Endometrial microvascular endothelial cells (primary cell): ENCODE measurements at regions not wholly inside any gene's neighbourhood (a gene's known extent, or its start where the extent isn't known, plus 50 kb on each side); places are given as distances from the start of the nearest gene placed in this dataset.

ENCODE experiments used
- in situ Hi-C: cut with HindIII; loops from 2 replicates; pipeline ENCODE4 v1.10.0; 2017; ENCODE audit warnings: low sequenced_read_pairs, low pct_unique_long_range_greater_than_20kb; ENCODE audit errors: inconsistent ontology term

DNA sequence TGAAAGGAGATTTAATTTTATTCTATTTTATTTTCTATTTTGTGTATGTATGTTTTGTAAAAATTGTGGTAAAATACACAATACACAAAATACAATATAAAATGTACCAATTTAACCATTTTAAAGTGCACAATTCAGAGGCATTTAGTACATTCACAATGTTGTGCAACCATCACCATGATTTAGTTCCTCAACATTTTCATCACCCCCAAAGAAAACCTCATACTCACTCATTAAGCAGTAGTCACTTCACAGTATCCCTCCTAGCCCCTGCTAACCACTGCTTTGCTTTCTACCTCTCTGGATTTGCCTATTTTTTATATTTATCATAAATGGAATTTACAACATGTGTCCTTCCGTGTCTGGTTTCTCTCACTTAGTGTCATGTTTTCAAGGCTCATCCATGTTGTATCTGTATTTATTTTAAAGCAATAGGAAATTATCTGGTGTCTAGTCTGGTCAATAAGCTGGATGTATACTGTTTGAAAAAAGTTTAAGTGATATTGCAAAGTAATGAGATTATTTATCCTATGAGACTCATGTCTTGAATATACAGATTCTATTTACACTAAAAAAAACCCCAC is 77.9 kb upstream of the GLS start:
- in situ Hi-C loops = loop anchor here (5.0 kb wide), 1 partner anchor 85 kb away; no protein-coding TSS in a partner anchor

DNA sequence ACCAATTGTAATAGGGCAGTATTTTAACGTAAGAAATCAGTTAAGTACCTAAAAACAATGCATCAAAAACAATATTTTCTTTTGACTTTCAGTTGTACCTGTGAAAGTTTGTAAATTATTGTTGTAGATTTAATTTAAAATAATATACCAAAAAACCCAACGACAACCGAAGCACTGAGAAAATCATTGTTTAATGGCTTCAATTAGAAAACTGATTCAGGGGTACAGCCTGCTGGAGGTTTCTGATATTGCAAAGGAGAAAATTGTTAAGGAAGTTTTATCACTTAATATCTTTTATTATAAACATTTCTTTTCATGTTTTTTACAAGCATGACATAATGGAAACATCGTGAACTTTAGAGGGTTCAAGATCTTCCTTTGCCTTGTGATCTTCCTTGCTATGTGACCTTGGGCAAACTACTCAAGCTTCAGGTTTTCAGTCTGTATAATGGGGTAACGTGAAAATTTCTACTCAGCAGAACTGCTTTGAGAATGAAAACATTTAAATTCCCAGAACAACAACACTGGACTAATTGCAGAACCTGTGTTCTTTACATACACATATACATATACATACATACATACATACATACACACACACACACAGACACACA is 76.3 kb upstream of the GLS start:
- in situ Hi-C loops = loop anchor here (5.0 kb wide), 1 partner anchor 87 kb away; no protein-coding TSS in a partner anchor

DNA sequence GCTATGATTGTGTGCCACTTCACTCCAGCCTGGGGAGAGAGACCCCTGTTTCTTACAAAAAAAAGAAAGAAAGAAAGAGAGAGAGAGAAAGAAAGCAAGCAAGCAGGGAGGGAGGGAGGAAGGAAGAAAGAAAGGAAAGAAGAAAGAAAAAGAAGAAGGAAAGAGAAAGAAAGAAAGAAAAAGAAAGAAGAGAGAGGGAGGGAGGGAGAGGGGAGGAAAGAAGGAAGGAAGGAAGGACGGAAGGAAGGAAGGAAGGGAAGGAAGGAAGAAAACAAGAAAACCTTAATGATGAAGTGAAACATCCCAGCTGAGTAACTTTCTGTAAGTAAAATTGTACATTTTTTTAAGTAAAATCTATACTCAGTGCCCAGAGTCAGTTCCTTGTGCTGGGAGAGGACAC is 75.5 kb upstream of the GLS start:
- in situ Hi-C loops = no loop called here

DNA sequence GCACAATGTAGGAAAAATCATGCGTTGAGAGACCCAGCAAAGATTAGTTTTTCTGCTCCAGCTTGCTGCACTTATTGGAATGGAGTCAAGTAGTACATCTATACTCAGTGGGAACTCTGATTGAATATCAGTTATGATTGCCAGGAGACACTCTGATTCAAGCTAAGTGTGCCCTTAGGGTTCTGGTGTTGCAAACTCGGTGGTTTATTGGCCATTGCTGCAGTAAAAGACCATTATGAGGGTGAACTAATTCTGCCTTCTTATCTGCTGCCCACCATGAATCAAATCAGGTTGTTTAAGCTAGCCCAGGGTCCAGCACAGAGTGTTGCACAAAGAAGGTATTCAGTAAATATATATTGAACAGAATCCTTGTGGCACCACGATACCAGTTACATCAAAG is 74.8 kb upstream of the GLS start:
- in situ Hi-C loops = no loop called here

DNA sequence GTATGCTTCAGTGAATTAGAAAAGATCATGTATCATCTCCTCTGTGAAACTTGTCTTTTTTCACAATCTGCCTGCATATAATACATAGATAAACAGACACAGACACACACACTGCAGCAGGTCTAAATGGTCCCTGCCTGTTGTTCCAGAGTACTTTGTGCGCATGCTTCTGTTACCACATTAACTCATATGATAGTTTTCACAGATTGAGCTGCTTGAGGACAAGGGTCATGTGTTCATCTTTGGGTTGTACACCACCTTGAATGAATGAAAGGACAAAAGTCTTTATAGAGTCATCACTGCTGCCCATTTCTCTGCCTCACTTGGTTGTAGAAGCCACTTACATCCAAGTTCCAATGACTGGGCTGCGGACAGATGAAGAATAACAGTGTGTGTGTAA is 72.7 kb upstream of the GLS start:
- in situ Hi-C loops = no loop called here

DNA sequence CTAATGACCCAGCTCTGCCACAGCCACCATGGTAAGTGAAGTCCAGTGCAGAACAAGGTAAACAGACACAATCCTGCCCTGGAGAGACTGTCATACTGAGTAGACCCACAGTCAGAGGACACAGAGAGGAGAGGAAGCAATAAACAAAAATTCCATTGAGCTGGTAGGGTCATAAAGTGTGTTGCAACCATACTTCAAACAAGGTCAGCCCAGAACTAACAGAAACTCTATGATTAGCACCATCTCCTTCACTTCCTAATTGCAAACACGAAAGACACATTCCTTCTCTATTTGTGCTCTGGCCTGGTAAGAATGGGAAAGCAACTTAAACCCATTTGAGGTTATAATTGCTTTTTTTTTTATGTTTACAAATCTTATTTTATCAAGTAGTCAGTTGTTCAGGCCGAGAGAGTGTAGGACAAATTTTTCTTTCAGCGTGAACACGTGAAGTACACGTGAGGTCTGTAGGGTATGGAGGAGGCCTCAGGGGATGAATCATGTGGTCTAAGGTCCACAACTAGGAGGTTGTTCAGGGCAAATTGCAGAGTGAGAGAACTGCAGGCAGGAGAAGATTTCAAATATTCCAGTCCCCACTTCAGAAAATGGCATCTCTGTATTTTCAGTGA is 71.4 kb upstream of the GLS start:
- in situ Hi-C loops = no loop called here

DNA sequence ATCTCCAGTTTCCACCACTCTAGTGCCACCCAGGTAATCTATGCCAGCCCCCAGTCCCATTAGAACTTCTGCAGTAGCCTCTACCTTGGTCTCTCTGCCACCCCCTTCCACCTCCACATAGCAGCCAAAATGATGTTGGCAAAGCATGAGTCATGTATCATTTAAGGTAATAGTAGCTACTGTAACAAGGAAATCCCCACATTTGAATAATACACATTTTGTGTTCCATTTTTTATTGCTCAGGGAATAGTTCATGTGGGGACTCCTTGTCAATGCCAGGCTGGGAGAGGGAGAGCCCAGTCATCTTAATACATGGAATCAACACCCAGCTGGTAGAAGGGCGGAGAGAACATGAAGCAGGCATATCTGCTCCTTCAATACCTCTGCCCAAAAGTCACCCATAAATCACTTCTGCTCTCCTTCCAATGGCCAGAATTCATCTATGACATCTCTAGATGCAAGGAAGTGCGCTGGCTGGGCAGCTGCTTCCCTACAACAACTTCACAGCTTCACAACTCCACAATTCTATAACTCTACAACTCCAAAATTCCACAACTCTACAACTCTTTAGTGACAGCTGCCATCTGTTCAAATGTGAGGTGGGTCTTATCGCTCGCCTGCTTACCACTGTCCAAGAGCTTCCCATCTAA is 70.6 kb upstream of the GLS start:
- in situ Hi-C loops = no loop called here

DNA sequence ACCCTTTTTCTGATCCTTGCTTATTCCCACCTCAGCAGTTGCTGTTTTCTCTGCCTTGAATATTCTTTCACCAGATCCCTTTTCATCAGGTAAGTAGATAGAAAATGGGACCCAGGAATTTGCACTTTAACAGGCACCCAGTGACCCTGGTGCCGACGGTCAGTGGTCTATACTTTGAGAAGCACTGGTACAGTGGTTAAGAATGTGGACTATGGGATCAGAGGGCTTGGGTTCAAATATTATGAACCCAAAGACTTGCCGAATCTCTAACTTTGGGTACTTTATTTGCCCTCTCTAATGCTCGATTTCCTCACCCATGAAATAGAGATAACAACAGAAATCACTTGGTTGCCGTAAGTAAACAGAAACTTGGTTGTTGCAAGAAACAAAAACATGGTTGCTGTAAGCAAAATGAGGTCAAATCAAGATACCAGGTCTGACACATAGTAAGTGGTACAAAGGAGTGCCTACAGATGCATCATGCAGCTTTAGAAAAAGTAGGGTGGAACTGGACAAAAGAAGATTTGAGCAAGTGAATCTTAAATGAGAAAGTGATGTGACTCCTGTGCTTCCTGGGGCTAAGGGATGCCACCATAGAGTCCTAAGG is 69.5 kb upstream of the GLS start:
- in situ Hi-C loops = no loop called here

DNA sequence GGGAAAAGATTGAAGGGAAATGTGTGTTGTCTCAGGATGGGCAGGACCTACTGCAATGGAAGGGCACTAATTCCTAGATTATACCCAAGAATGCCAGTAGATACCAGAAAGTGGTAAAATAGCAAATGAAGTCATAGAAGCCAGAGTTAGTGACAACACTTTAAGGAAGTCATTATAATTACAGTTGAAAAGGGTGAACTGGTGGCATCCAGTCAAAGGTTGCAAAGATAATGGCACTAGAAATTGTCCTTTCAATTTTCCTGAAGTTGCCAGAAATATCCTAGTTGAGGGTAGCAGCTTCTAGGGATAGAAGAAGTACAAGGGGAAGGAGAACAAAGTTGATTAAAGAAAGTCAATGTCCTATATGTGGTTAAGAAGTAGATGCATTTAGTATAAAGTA is 68.8 kb upstream of the GLS start:
- in situ Hi-C loops = no loop called here

DNA sequence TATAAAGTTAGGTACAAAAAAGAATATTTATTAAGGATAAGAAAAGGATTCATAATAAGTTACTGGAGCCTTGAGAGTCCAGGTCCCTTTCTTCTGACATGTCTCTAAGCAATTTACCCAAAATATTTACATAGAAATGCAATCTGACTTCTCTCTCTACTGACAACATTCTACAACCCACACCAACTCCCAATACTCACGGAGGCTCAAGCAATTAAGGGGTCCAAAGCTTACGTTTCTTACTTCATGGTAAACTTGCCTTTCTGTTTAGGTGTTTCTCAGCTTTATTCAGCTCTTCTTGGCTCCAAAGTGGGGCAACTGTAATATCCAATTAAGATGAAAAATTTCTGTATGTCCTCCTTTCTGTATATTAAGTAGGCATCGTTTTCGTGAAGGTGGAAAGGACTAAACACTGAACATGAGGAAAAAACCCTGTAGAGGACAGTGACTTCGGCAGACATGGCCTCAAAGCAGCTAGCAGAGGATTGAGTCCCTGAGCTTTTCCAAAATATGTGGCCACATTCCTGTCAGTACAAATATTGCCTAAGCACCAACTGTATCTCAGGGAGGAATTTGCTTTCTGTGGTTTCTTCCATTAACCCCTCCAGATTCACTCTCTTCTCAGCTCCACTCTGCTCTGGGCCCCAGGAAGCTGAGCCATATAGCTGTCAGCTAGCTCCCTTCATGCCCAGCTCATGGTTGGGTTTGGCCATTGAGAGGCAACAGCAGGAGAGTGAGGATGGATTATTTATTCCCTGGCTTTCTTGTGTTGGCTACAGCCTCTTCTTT is 67.9 kb upstream of the GLS start:
- in situ Hi-C loops = no loop called here

DNA sequence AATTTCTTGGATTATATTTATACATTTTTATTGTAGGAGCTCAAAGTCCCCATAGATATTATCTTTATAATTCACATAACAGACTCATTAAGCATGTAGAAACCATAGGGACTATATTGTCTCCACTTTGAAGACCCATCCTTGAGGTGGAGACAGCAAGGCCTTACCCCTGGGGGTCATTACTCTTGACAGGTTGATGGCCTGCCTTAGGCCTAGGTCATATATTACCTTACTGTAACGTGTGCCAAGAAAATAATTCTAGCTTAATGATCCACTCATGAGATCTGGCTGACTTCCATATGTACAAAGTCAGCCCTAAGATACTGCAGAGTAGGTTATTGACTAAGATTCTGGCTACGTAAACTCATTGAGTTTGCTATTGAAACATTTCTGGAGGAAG is 65.4 kb upstream of the GLS start:
- in situ Hi-C loops = no loop called here

DNA sequence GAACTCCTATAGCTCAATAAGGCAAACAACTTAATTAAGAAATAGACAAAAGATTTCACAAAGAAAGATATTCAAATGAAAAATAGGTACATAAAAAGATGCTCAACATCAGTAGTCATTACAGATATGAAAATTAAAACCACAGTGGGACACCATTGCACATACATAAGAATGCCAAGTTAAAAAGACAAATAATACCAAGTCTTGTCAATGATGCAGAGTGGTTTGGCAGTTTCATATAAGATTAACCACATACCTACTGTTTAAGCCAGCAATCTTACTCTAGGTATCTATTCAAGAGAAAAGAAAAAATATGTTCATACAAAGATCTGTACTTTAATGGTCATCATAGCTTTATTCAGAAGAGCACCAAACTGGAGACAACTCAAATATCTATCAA is 63.5 kb upstream of the GLS start:
- in situ Hi-C loops = no loop called here

DNA sequence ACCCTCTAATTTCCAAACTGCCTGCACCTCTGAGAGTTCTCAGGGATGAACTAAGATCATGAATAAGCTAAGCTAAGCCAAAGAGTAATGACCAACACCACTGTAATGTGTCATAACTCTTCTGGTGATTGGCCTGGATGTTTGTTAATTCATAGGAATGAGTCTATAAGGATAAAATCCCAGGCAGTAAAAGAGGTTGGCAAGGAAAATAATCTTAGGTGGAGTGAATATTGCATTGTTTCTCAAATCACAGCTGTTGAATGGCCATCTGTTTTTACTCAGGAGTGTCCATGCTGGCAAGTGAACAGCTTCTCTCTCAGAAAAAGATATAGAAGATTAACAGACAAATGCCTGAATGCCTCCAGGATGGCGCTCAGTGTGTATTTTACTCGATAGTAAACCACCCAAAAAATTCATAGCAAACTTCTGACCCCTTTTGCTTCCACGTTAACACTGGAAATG is 60.8 kb upstream of the GLS start:
- in situ Hi-C loops = no loop called here

DNA sequence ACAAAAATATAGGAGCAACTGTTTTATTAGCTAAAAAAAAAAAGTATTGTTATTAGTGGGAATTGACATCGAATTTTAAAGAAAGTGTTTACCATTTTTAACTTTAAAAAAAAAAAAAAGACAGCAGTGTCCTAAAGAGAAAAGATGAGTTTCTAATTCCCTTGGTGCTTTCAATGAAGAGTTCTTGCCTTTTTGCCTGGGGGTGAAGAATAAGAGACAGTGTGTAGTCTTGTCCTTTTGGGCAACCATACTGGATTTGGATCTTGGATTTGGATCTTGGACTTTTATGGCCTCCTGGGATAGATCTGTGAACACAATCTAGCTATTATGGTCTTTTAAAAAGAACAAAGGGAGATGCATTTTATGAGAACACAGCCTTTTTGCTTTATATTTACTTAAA is 60.2 kb upstream of the GLS start:
- in situ Hi-C loops = no loop called here

DNA sequence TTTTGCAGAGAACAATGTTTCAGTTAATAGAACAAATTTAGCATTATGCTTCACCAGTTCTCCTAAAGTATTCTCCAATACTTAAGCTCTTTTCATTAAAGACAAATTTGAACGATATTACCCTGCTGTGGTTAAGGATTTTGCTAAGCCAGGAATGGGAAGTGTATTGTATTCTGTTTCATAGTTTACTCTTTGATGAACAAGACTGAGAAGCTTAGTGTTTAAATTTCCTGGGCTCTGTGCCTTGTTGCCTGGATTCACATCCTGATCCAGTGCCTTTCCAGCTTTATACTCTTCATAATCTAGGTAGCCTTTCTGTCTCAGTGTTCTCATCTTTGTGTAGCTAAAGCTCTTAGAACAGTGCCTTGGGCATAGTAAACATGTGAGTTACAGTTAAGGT is 58.6 kb upstream of the GLS start:
- in situ Hi-C loops = no loop called here

DNA sequence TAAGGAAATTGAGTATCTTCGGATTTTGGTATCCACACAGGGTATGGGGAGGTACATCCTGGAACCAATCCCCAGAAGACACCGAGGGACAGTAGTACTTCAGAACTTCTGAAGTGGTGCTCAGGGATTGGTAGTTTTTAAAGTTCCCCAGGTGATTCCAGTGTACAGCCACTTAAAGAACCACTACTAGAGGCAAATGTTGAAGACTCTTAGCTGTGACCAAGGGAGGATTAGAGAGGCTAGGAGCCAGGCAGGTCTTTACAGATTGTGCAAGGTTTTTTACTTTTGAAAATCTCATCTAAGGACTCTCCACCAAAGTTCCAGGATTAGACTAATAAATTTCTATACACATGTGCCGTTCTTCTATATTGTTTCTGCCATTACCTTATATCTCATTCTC is 52.9 kb upstream of the GLS start:
- in situ Hi-C loops = no loop called here

DNA sequence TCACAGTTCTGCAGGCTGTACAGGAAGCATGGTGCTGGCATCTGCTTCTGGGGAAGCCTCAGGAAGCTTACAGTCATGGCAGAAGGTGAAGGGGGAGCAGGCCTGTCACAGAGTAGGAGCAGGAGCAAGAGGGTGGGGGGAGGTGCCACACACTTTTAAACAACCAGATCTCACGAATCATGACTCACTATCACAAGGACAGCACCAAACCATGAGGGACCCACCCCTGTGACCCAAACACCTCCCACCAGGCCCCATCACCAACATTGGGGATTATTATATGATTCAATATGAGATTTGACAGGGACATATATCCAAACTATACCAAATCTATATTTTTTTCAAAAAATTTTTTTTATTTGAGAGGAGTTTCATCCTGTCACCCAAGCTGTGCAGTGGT is 51.0 kb upstream of the GLS start:
- in situ Hi-C loops = no loop called here
